NCI-H2171 (cell line): ENCODE measurements at regions not wholly inside any gene's neighbourhood (a gene's known extent, or its start where the extent isn't known, plus 50 kb on each side); places are given as distances from the start of the nearest gene placed in this dataset.

Source experiments
- DNase-seq: peaks from one replicate; lab custom pipeline; 2025; lab: John Stamatoyannopoulos, UW

DNA sequence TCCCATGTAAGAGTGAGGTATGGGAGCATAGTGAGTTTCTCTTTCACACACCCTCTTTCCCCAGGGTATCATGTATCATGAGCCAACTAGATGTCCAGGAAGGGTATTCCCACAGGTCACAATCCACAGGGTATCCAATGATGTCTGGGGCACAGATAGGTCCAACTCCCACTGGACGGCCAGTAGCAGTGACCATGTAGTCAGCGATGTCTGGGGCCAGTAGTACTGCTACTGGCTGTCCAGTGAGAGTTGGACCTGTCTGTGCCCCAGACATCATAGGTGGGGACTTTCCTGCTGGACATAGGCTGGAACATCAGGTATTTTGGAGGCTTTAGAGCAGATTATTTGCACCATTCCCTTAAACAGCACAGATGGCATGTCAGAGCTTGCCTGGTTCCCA is 352.6 kb upstream of the SGCD start:
- no peak for DNase-seq

DNA sequence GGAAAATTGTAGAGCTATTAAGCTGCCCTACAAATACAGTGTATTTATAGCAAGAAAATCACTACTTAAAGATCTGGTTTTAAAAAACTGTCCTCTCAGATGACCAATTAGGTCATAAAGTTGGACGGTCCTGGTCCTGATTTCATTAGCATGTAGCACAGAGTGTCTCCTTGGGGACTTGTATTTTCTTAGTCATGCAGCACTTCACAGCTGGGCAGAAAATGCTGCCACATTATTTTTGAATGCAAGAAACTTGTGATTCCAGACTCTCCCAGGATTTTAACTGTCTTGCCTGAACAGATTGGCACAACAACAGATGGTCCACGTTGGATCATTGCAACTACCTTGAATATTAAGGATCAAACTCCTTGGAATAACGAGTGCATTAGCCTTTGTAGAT is 348.1 kb upstream of the SGCD start:
- peak; percentile 36 for DNase-seq

DNA sequence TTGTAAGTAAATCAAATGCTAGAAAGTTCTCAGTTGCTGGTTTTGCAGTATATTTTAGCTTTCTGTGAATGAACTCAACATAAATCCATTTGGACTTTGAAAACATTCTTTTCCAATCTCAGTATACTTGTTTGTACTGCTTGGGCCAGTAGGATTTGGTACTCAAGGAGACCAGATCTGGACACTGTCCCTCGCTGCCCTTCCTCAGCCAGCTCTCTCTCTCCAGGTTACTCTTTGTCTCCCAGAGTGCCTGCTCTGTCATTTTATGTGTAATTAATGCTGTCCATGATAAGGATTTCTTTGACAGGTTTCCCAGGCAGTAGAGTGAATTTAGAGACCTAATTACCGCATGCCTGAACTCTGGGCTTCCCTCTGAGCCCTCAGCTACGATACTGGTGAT is 344.6 kb upstream of the SGCD start:
- DNase-seq, result no peak

DNA sequence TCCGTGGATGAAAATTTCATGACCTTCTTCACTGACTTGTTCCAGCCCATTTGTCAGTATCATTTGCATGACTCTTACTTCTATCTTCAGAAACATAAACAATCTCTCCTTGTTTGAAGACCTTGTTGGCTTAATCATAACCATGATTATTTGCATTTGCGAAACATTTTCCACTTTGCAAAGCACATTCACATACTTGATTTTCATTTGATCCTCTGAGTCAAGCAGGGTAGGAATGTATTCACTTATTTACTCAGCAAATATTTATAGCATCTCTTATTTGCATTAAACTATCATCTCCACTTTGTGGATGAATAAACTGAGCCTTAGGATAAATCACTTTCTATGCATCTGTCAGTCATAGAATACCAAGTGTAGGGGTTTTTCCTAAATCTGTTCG is 343.0 kb upstream of the SGCD start:
- DNase-seq, result no peak

DNA sequence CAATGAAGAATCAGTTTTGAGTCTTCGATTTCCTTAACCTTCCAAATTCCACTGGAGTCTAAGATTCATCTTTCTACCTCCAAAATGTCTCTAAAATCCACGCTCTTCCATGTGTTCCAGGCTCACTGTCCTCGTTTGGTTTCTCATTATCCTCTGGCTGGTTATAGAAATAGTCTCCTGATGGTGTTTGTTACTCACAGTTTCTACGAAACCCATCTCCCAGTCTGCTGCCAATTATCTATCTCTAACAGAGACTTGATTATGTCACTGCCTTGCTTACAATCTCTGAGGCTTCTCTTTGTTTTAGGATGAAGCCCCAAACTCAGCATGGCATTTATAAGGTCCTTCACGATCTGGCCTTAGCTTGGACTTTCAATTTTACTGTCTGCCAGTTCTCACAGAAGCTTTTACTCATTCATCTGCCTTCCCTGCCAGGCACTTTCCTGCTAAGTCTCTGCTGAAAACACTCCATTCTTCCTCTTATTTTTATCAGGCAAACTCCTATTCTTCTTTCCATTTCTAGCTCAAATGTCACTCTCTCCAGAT is 339.6 kb upstream of the SGCD start:
- no peak for DNase-seq

DNA sequence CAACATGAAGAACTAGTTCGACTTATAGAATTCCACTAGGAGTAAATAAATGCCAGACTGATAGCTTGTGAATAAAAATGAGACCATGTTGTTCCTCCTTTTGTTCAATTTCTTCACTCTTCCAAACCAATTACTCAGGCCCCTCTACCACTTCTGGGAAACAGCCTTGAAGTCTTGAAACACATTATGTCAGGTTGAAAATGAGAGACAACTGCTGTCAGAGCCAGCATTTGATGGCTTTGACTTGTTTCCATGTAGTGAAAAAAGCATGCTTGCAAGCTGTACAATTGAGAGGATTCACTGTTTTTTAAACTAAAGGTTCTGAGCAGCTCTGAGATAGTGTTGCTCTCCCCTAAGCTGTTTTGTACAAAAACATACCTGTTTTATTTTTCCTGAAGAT is 337.1 kb upstream of the SGCD start:
- no peak for DNase-seq

DNA sequence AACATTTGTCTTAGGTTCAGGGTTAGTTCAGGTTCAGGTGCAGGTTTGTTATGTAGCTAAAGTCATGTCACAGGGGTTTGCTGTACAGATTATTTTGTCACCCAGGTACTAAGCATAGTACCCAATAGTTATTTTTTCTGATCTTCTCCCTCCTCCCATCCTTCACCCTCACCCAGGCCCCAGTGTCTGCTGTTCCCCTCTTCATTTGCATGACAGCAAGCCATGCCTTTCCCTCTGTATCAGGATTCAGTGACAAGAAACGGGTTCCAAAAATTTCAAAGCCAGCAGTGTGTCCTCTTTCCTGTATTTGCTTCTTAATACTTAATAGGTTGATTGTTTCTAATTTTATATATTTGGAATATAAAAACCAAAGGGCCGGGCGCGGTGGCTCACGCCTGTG is 330.8 kb upstream of the SGCD start:
- no peak for DNase-seq

DNA sequence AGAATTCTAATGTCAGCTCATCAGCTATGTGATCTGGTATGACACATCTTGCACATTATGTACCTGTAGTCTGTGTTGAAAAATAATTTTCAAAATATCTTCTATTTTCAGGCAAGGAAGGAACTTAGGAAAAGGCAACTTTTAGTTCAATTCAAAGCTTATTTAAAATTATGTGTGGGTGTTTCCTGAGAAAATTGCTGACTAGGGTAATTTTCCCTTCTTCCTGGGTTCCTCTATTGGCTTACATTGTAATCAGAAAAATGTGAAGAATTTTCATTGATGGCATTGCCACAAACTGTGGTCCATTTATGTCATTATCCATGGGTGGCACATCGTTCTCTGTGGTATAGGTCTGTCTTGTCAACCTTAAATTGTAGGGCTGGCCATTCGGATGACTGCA is 328.7 kb upstream of the SGCD start:
- no peak for DNase-seq

DNA sequence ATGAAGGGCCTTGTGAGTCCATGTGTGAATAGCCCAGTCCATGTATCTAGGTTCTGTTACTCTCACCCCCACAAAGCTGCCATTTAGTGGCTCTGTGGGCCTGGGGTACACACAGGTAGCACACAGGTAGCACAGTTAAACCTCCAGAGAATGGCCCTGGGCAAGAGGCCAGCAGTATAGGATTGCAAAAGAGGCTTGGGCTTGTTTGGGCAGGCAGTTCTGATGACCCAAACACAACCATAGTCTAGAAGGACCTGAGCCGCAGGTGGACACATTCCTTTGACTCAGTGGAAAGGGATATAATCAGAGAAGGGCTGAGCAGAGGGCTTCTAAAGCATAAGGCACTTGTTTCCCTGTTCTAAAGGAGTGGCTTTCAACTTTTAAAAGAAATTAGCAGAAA is 326.8 kb upstream of the SGCD start:
- no peak for DNase-seq

DNA sequence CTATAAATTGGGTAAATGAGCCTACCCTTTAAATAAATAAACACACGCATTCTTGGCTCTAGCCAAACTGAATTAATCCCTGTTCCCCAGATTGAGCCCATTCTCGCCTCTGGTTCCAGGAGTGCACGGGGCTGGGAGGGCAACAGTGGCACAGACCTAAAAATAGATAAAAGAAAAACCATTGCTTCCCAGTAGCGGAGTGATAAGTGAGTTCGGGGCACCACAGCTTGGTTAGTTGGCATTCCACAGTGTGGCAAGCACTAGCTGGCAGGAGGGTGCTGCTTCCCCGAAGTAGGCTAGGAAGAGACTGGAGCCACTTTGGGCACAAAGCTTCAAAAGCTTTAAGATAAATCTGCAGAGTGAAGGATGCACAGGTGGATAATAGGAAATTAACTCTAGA is 322.2 kb upstream of the SGCD start:
- DNase-seq, result no peak

DNA sequence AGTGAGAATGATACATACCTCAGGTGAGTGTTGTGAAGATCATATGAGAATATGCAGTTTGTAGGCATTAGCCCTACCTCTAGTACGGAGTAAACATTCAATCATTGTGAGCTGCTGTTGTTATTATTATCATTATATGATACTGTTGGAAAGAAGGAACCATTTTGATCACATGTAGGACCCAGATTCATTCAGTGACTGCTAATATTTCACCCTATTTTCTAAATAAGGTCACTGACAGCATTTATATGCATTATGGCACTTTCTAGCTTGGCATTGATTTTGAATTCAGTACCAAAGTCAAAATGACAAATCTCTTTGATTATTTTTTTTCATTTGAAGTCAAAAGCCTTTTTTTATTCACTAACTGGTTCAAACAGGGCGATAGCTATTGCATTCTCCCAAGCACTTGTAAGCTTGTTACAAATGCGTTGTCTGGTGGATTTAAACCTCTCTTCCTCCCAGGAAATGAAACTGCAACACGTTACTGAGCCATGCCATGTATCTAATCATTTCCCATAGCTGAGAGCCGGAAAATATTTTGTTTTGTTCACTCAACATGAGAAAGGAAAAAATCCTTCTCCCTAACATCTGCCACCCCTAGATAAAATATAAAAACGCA is 320.8 kb upstream of the SGCD start:
- DNase-seq, result no peak

DNA sequence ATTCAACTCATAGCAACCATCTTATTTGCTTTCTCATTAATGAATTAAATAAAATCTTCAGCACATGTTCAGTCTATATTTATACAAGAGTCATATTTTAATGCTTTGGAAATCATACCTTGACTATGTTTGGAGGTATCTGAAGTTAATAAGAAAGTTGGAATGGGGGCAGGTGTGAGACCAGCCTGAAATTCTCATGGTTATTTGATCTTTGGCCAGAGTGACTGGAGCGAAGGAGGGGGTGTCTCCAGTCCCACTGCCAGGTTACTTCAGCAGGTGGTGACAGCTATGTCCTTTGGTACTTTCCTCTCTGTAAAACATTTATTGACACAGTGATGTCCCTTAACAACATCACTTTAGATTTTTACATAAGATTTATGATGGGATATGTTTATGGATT is 318.1 kb upstream of the SGCD start:
- DNase-seq, result no peak

DNA sequence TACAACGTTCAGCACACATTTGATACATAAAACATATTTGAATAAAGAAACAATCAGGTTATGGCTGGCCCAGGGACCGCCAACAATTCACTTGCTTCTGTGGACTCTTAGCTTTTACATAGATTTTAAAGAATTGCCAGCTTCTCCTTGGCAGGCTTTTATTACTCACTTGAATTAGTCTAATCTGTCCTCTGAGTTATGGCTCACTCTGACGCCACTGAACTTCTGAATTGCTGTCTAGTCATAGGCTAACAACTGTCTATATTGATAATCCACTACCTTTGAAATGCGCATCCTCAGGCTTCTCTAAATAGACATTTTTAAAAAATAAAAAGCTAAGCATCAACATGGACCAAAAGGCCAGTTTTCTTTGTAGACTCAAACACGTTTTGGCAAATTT is 317.4 kb upstream of the SGCD start:
- DNase-seq, result no peak

DNA sequence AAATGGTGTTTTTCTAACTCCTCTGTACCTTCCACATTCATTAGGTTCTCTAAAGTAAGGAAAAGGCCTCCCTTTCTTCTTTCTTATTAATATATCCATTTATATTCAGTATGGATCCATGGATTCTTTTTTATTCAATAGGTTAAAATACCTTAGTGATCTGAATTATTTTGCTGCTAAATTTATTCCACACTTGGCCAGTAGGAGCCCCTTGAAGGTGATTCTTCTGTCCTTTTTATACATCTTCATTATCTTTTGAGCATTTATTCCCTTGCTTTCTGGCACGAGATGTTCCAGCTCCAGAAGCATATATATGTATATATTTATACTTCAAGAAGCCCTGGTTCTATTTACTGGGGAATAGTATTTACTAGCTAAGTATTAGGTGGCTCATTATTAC is 311.8 kb upstream of the SGCD start:
- DNase-seq, result no peak

DNA sequence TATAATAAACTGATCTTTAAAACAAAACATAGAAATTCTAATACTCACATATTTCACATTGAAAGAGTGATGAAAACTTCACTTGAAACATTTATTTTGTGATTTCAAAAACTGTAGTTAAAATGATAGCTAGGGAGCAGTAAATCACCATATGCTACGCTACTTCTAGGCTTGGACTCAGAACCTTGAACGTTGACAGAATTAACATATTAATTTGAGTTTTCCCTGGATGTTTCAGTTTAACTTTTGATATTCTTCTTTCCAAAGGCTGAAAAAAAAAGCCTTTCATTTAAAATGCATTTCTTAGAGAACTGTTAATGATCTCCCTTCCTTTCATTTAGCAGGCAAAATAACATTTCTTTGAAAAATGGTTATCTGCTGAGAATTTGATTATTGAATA is 307.8 kb upstream of the SGCD start:
- no peak for DNase-seq

DNA sequence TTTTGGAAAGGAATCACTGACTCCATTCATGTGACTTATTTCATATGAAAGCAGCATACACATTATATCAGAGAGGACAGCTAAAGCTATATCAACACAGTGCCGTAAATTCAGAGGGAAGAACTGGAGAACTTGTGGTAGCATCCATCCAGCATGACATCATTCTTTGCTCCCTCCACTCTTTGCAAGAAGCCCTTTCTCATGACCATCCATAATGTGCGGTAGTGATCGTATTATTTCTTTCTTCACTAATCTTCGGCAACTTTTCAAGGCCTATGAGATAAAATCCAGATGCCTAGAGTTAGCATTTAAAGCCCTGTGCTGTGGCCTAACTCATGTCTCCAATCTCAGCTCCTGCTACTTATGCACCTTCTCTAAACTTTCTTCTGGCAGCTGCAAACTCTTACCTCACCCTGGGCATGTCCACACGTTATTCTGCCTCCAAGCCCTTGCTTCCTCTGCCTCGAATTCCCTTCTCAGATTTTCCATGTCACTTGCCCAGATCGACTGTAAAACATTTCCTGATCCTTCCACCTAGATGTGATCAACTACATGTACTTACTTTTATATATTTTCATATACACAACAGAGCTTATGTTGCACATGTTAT is 307.3 kb upstream of the SGCD start:
- no peak for DNase-seq

DNA sequence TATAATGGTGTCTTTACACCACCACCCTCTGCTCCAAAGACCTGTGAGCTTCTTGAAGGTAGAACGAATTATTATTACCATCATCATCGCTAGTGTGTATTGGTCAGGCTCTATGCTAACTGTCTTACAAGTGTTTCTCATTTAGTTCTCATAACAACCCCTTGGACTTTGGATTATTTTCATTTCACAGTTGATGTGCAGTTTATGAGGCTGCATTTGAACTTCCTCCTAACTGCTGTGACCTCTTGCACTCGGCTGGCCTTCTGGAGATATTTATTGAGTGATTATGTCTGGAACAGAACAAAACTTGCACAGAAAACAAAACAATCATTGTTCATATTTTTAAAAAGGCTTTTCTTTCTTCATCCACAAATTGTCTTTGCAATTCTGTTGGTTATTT is 306.3 kb upstream of the SGCD start:
- DNase-seq, result no peak

DNA sequence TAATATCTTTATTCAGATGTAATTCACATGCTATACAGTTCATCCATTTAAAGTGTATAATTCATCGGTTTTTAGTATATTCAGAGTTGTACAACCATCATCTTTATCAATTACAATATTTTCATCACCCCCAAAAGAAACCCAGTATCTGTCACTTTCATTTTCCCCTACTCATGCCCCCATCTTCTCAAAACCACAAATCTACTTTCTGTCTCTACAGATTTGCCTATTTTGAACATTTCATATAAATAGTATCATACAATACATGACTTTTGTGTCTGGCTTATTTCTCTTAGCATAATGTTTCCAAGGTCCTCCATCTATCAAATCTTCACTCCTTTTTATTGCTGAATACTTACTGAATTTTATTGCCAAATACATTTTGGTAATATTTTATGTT is 305.1 kb upstream of the SGCD start:
- DNase-seq, result no peak

DNA sequence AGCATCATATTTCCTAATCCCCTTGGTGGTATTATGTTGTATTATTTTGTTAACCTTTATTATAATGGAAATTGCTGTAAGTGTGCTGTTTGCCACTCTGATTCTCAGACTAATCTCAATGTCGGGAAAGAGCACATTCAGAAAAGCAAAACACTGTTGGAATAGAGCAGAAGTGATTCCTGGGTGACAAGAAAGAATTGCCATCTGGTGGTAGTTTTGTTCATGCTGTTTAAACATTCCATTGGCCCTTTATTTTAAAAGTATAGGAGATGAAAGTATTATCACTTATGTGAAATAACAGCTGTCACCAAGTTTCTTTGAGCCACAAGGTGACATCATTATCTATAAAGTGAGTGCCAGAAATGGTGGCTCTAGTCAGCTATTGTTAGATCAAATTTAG is 301.3 kb upstream of the SGCD start:
- no peak for DNase-seq

DNA sequence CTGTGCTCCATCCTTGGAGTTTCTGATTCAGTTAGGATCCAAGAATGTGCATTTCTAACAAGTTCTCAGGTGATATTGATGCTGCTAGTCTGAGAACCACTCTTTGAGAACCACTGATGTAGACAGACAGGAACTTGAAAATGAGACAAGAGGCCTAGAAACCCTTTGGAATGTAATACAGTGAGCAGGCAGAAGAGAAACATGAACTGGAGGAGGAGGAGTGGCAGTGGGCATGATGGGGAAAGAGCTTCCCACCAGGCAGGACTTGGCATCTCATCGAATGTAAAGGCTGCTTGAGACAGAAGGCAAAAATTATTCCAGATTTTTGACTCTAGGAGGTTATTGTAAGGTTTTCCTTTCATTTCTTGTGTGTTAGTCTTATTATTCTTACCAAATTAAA is 295.8 kb upstream of the SGCD start:
- DNase-seq, result no peak

DNA sequence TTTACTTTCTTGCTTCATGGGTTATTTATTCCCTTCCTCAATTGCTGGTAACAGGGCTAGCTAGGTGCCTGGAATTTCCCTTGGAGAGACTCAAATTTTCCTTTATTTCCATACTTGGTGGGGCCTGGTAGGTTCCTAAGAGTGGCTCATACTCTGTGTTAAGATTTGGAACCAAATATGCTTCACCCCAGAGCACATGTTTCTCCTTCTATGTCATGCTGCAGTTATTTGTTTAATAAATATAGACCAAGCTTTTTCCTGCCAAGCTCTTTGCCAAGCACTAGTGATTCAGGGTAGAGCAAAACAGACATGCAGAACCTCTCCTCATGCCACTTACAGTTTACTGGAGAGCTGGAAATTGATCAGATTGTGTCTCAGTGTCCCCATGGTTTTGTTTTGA is 290.3 kb upstream of the SGCD start:
- DNase-seq, result no peak

DNA sequence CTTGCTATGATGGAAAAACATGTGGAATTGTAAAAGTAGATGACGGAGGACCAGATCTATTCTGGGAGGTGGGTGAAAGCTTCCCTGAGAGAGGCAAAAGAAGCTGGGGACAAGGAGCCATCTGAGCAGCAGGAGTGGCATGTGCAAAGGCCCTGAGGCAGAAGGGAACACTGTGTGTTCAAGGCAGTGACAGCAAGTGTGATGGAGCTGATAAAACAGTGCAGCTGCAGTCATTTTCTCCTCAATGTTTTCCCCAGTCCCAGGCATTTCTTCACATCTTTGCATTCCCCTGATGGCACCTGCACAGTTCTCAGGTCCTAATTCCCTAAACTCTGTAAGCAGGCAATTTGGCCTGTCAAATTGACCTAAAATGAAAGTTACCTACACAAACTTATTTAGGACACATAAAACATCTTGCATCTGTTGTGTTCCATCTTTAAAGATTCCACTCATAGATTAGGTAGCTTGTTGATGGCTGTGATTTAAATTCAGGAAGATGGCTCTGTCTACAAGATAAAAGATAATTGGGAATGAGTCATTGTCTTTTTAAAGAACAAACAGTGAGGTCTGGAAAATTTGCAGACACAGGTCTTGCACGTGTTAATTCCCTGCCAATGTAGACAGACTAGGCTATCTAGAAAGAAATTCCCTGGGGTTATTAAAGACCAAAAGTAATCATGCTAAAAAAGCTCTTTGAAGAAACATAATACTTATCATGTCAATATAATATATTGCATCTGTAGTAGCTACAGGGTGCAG is 289.6 kb upstream of the SGCD start:
- no peak for DNase-seq

DNA sequence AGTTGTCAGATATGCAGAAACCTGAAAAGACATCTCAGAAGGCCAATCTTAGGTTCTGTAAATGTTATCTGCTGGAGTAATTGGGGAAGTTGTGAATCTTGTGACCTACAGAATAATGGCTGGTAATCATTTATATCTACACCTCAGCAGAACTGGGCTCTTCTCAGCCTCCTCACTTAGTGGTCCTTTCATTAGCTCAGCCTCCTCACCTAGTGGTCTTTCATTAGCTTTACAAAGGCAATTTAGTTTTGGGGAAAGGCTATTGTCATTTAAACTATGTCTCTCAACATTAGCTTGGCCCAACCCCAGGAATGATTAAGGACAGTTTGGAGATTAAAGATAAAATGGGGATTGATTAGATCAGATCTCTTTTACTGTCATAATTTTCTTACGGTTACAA is 284.2 kb upstream of the SGCD start:
- no peak for DNase-seq

DNA sequence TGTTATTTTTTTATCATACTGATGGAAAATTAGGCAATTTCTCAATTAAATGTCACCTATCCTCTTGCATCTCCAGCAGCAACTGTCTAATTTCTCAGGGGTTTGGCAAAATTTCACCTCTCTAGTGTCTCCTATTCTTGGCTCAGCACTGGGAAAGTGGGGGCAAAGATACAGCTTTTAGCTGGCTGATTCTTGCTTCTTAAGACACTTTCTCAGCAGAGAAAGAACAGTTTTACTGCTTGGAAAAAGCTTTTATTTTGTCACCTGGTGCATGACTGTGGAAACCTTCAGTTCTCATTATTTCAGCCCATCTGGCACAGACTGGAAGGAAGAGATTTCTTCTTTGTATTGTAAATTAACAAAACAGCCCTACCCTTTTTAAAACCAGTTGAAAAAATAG is 283.6 kb upstream of the SGCD start:
- no peak for DNase-seq
